ENCODE measurements at regions not wholly inside any gene's neighbourhood (a gene's known extent, or its start where the extent isn't known, plus 50 kb on each side); places are given as distances from the start of the nearest gene placed in this dataset.

GRCh38 chr5:135157421-135158313, 123.6 kb upstream of the PITX1 start (continued):
- TF ChIP-seq GABPA (IDR thresholded peaks at IDR 0.05; ENCODE audit: low read depth, low read length) (no peak), GABPA (CRISPR knock-in tag; IDR thresholded peaks at IDR 0.05; ENCODE audit: low read depth) (no peak), ZNF557 (CRISPR knock-in tag; IDR thresholded peaks at IDR 0.05) (no peak), PTBP1 (IDR thresholded peaks at IDR 0.05; ENCODE audit: low read depth, low read length, poor library complexity, severe bottlenecking) (no peak), SRSF1 (optimal IDR thresholded peaks at IDR 0.05; ENCODE audit: low read depth, low read length) (no peak), ZFP37 (CRISPR knock-in tag; IDR thresholded peaks at IDR 0.05; ENCODE audit: borderline replicate concordance) (no peak), BCL3 (CRISPR knock-in tag; IDR thresholded peaks at IDR 0.05) (0 out of 2 replicates have a peak, but pooled peaks have one; percentile 2), TMF1 (CRISPR knock-in tag; IDR thresholded peaks at IDR 0.05; ENCODE audit: low read depth) (no peak), ZNF660 (CRISPR knock-in tag; IDR thresholded peaks at IDR 0.05; ENCODE audit: borderline replicate concordance, low read depth) (no peak), NCOR1 (IDR thresholded peaks at IDR 0.05; ENCODE audit: borderline replicate concordance, low read length) (no peak), ZFY (CRISPR knock-in tag; IDR thresholded peaks at IDR 0.05) (no peak), ZNF772 (CRISPR knock-in tag; IDR thresholded peaks at IDR 0.05) (0 out of 2 replicates have a peak, but pooled peaks have one; percentile 14), RNF219 (CRISPR knock-in tag; IDR thresholded peaks at IDR 0.05) (no peak), PCBP1 (IDR thresholded peaks at IDR 0.05; ENCODE audit: borderline replicate concordance, low read depth, low read length) (no peak), ZSCAN25 (CRISPR knock-in tag; IDR thresholded peaks at IDR 0.05) (no peak), PBX3 (CRISPR knock-in tag; IDR thresholded peaks at IDR 0.05; ENCODE audit: borderline replicate concordance) (no peak), FUBP1 (CRISPR knock-in tag; IDR thresholded peaks at IDR 0.05; ENCODE audit: borderline replicate concordance) (no peak), ARHGAP35 (CRISPR knock-in tag; IDR thresholded peaks at IDR 0.05; ENCODE audit: borderline replicate concordance) (no peak), ZFP1 (CRISPR knock-in tag; IDR thresholded peaks at IDR 0.05) (peak; percentile 40; the same call in 1 of the 2 replicates), ZFYVE20 (CRISPR knock-in tag; IDR thresholded peaks at IDR 0.05; ENCODE audit: borderline replicate concordance, low read depth) (no peak), RFXAP (CRISPR knock-in tag; IDR thresholded peaks at IDR 0.05; ENCODE audit: borderline replicate concordance) (no peak), ZNF777 (CRISPR knock-in tag; IDR thresholded peaks at IDR 0.05) (peak; percentile 11; the same call in 1 of the 2 replicates), ZNF44 (CRISPR knock-in tag; IDR thresholded peaks at IDR 0.05) (no peak)

All from HepG2 (cell line).